ENCODE measurements at regions not wholly inside any gene's neighbourhood (a gene's known extent, or its start where the extent isn't known, plus 50 kb on each side); places are given as distances from the start of the nearest gene placed in this dataset.
"Not testable (repeated sequence)": the region's sequence is repeated elsewhere in the genome, so short reads cannot be mapped to it uniquely, and the experiment has no call there.

DNA sequence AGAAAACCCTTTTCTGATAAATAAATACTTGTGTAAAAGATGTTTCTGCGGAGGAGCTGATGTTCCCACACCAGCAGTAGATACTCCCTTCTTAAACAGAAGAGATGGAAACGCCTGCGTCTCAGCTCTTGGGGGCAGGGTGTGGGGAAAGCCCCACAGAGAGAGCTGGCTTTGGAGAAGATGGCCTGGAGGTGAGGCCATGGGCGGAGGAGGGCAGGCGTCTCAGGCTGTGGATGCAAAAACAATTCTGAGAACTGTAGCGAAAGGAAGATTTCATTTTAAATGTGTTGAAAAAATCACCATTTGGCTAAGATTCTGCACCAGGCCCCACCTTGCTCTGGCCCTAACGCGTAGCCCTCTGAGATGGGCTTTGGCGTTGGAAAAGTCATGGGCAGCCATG lies 201.0 kb downstream of the LAT start:
- not testable (repeated sequence) for TF ChIP-seq POLR2A (IDR thresholded peaks at IDR 0.05; ENCODE audit: low read length); GATA1 (IDR thresholded peaks at IDR 0.05; ENCODE audit: low read depth, low read length)
